SW 1271 (cell line): ENCODE measurements at regions not wholly inside any gene's neighbourhood (a gene's known extent, or its start where the extent isn't known, plus 50 kb on each side); places are given as distances from the start of the nearest gene placed in this dataset.
A peak's percentile ranks its signal among the peaks of the same experiment; 100 is the strongest.

Experiments used
- DNase-seq, 2 experiments: peaks; one replicate each; lab custom pipeline; 2025; lab: John Stamatoyannopoulos, UW

DNA sequence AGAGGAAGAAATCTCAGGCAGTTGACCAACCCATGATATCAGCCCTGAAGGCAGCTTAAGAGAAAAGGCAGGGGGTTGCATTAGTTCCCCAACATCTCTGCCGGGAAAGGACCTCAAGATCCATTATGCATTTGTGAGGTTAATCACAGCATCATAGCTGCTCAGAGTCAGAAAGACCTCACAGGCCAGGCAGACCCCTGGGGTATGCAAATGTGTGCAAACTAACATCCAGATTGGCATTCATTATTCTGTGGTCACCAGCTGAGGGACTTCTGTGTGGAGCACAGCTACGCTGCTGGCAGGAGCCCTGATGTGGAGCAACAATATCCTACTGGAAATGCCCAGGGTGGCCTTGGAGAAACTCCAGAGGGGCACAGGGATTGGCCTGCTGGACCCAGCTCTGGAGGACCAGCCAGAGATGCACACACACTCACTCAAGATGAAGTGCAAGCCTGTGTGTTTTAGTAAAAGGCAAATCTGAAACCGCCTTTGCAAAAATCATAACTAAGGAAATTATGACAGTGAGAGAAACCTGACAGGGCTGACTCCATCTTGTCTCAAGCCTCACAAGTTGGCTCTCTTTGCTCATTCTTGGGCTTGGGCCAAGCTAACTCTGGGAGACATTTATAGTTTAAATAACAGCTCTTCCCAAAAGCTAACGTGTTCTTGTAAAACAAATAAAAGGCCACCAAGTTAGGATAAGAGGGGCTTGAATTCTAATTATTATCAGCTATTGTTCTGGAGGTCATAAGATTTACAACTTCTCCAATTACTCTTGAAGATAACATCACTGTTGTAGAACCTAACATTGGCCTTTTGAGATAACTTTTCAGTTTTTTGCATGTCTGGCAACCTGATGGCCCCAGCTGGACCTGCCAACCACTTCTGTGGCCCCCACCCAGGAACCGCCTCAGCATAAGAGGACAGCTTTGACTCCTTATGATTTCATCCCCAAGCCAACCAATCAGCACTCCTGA is 257.1 kb downstream of the UACA start:
- no peak for DNase-seq

DNA sequence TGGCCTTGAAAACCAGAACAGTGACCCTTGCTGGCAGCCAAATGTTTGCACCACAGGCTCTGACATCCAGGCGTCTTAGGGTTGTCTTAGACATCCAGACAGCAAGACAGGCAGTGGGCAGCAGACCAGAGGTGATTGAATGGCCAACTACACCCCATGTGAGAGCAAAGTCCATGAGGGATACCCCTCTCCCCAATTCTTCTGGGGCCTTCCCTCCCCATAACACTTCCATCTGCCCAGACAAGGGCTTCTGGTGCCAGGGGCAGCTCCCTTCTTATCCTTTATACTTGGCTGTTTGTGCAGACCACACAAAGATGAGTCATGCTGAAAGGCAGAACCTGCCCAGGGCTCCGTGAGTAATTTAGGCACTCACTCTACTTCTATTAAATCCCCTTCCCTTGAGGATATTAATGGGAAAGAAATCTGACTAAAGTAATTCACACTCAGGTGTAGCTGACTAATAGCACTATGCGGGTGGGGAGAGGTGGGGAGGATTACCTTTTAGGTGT is 257.9 kb downstream of the UACA start:
- DNase-seq, result peak; percentile 29 to 81

DNA sequence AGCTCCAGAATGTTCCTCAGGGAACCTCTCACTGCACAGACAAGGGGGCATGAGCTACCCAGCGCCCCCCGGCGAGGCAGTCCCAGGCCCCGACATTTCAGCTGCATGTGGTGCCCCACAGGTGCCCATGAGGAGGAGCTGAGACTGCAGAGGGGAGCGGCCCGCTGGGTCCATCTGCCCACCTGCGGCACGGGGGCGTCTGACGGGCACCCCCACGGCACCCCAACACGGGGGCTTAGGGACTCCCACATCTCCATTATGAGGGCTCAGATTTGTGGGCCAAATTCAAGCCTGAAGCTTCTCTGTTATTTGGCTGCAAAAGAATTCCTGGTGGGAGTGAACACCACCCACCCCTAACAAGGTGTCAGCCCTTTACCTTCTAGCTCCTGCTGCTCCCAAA is 258.4 kb downstream of the UACA start:
- no peak for DNase-seq

GRCh38 chr15:70504299-70504951 is 258.9 kb downstream of the UACA start:
- no peak for DNase-seq

DNA sequence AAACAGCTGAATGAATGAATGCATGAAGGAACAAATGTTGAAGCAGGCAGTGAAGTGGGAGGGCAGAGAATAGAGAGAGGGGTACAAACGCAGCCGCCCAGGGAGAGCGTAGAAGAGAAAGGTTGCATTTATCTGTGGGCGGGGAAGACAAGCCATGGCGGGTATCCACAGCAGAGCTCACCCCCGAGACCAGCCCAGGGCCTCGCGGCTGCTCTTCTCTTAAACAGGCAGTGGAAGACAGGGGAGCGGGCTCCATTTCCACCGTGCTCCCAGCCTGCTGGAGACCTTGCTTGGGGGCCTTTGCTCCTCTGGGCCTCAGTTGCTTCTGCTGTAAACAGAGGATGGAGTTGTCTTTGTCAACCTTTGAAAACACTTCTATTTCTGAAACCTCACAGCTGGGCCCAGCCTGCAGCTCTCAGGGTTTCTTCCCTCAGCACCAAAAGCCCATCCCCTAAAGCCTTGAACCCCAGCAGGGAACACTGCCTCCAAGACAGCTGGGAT is 259.5 kb downstream of the UACA start:
- no peak for DNase-seq

DNA sequence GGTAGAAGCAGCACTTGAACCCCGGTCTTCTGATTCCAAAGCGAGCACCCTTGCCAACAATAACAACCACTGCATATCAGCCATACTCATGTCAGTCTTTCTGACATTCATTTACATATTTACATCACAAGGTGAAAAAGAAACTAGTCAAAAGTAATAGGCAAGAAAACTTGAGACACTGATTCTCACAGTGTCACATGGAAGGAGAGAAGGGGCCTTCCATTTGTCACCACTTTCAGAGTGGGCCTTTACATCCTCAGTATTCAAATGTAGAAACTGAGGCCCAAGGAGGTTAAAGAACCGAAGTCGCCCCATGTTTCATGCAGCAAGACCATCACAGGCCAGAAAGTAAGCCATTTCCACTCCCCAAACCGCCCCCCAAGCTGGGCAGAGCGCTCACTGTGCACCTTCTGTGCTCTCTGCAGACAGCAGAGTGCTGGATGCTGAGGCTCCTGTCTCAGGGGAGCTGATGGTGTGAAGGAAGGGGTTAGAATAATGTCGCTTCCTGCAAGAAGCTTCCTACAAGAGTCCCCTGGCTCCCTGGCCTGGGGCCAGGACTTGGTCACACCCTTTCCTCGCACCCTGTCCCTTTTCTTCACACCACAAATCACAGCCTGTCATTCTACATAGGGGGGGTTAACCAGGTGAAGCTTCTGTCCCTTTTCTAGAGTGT is 260.1 kb downstream of the UACA start:
- DNase-seq, result no peak

DNA sequence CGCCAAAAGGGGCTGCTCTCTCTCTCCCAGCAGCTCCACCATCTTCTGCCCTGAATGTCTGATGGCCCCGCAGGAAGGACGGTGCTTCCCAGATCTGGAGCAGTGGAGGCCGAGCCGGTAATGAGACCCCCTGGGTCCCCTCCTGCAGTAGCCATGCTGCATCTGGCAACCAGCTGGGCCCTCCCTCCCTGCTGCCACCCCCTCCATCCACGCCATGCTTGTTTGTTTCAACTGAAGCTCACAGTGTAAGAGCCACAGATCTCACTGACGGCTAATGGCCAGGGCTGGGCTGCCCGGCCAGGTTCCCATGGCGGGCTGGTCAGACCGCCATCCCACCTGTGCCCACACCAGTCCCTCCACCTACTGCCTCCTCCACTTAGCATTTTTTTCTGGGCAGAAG is 260.8 kb downstream of the UACA start:
- DNase-seq, result no peak

DNA sequence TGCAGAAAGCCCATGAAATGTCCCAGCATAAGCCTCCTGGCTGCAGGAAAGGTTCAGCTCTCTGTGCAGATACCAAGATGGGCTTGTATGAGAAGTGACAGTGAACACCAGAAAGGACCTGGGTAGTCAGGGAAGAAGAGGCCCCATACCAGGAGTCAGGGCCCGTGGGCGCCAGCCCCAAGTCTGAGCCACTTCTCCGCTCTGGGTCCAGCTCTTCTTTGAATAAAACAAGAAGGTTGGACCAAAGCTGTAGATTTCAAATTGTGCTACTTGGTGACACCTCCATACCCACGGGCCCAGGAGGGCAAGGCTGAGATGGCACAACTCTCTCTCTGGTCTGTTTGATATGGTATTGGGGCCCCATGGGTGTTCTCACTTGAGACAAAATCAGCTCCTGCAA is 261.5 kb downstream of the UACA start:
- no peak for DNase-seq

DNA sequence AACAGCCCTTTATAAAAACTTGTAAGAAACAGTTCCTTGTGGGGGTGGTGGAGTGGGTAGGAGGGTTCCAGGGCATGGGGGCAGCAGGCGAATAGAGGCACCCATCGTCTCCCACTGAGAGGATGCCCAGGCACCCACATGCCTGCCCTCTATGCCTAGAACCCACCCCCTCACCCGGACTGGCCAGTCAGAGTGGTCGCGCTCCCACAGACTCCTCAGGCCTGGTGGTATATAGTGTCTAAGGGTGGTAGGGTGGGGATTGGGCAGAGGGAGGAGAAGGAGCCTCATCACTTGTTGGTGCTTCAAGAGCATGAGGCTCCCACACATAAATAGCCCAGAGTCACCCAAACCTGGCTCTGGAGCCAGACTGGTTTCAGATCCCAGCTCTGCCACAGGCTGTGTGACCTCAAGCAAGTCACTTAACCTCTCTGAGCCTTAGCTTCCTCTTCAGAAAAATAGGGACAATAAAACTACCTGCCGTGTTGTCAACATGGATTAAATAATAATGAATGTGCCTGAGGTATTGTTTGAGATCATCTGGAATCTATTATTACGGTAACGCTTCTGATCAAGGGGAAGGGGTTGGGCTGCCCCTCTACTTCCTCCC is 262.1 kb downstream of the UACA start:
- no peak for DNase-seq

- no peak for DNase-seq
These were observed 263.6 kb downstream of the UACA start for GRCh38 chr15:70499791-70500190.

GRCh38 chr15:70498096-70498626 is 265.2 kb downstream of the UACA start:
- DNase-seq, result no peak

DNA sequence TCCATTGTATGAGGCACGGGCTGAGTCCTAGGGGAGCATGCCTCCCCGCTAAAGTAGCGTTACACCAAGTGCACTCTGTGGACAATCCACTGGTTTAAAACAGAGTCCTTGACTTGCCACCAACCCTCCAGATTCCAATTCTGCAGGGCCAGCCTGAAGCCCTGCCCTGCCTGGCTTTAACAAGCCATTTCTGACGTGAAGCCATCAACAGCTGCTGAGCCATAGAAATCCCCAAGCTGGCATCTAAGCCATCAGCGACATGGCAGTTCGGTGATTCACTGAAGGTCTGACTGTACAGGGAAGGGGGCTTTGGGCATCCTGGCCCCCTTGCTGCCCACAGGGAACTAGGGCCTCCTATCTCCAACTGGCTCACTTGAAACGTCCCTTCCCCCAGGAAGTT is 265.7 kb downstream of the UACA start:
- DNase-seq, result no peak

DNA sequence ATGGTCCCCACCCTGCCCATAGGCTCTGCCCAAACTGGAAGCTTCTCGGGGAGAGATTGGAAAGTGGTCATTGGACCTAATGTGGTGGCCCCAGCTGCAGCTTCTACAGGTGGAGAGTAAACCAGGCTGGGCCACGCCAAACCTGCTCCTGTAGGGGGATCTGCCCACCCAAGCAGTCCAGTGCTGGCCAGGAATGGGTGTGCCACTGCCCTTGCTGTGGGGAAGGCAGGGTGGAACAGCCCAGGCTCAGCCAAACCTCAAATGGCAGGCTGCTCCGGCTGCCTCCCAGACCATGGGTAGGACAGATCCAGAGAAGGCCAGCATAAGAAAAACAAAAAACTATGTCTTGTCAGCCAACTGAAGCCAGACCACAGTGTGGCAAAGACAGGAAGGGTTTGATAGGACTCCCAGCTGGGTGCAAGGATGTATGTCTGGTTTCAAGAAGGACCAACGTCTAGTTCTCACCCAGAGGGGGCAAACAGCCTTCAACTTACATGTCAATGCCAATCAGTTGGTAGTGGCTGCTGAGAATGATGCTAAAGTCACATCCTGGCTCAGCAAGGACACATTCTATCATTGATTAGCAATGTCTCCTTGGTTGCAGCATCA is 267.3 kb downstream of the UACA start:
- DNase-seq, result no peak

DNA sequence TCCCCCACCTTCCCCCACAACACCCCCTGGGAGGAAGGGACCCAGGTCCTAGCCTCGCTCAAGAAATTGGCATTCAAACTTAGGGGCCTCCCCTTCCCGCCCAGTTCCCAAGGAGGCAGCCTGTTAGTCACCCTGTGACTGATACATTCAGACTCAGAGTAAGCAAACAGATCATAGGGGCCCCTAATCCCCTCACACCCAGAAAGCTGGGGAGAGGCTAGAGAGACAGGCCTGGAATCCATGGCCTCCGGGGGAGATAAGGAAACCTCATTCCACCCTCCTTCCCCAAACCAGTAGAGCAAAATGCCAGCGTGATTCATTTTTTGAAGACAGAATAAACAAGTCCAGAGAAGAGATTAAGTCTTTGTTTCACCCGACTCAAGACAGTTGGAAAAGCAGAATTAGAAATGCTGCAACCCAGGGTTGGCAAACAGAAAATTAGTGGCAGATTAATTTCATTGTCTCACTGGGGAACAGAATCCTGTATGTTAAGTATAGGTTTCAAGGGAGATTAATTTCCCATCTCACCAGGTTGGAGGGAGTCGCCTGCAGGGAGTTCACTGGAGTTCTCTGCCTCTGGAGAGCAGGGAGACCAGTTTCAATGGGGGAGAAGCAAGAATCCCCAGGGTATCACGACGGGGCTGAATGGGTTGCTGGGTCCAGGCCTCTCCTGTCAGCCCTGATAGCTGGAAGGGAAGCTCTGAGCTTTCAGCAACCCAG is 268.3 kb downstream of the UACA start:
- peak in 1 of 2 experiments; percentile 59 for DNase-seq

GRCh38 chr15:70494517-70494851 is 268.9 kb downstream of the UACA start:
- DNase-seq, result no peak

DNA sequence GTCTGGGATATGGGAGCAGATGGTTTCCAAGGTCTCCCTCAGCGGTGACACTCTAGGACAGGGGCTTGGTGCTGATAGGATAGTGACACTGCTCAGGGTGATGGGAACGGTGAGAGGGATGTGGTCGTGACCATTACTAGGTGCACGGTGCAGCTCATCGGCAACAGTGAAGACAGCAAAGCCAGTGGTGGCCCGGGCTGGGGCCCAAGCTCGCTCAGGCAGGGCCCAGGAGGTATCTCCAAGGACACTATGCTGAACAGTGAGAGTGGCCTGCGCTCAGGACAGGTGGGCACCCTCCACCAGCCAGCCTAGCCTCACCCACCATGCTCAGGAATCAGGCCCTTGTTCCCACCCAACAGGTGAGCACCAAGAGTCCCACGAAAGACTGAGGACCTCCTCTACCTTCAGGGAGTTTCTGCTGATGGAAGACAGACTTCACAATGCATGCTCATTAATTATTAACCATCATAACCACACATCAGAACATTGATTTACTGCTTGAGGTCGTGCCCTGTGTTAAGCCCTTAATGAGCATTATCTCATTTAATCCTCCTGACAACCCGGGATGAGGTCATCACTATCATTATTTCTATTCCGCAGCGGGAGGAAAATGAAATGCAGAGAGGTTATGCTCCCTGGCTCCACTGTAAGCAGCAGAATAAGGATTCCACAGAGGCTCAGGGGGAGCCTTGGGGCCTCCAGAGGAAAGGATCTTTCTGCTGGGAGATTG is 269.4 kb downstream of the UACA start:
- no peak for DNase-seq

GRCh38 chr15:70493376-70493775 is 270.0 kb downstream of the UACA start:
- DNase-seq, result no peak

- peak; percentile 69 to 88 for DNase-seq
These were observed 270.8 kb downstream of the UACA start for GRCh38 chr15:70492240-70493177.

DNA sequence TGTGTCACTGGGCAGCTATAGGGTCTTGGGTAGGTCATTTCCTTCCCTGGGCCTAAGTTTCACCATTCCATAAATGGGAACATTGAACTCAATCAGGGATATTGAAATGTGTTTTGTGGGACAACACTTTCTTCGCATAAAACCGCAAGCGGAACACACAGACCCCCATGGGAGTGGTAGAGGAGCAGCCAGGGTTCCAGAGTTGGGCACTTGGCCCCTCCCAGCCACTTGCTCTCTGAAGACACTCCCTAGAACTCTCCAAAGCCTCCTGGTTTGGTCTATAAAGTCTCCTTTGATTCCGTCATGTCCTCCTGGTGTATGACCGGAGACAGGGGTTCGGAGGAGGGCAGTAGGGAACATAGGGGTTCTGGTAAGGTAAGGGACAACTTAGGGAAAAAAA is 271.7 kb downstream of the UACA start:
- DNase-seq, result no peak
